Gastrocnemius medialis (tissue), 4 donors: ENCODE measurements at regions not wholly inside any gene's neighbourhood (a gene's known extent, or its start where the extent isn't known, plus 50 kb on each side); places are given as distances from the start of the nearest gene placed in this dataset.

Experiments
- CTCF ChIP-seq, 5 experiments: fragments of 450-650 bp in 3 of 5; fragments of 200-600 bp in 2 of 5; sonication (generic) in 2 of 5; IDR thresholded peaks in 4 of 5; conservative IDR thresholded peaks in 1 of 5; 1 replicate in 4 of 5; 2 replicates in 1 of 5; pipeline ENCODE4 v1.5.1; 2016 to 2019; ENCODE audit warnings: antibody characterized with exemption in 5 of 5, mild to moderate bottlenecking in 3 of 5, moderate library complexity in 3 of 5
- POLR2A ChIP-seq, 2 donors: fragments of 450-650 bp; IDR thresholded peaks; one replicate each; pipeline ENCODE4 v1.6.1; 2017; ENCODE audit warnings: antibody characterized with exemption in 2 of 2, mild to moderate bottlenecking in 2 of 2, moderate library complexity in 2 of 2

GRCh38 chr9:32873553-32873952 lies 90.2 kb downstream of the TMEM215 start:
- TF ChIP-seq POLR2A (IDR thresholded peaks at IDR 0.05) (no peak), CTCF (IDR thresholded peaks at IDR 0.05 in 4 of 5, conservative IDR thresholded peaks at IDR 0.05 in 1 of 5) (no peak)
